ENCODE measurements at regions not wholly inside any gene's neighbourhood (a gene's known extent, or its start where the extent isn't known, plus 50 kb on each side); places are given as distances from the start of the nearest gene placed in this dataset.

GRCh38 chr10:9681655-9682054 lies 1336.0 kb upstream of the CELF2 start:
- Histone ChIP-seq H2AK9ac (replicated peaks; ENCODE audit: low read depth, low read length, poor library complexity) (no peak overlapping the region), H4K91ac (ENCODE audit: insufficient read depth, low read depth, low read length) (no peak overlapping the region), H3K9ac (ENCODE audit: low read depth, low read length) (no peak overlapping the region), H3K56ac (ENCODE audit: extremely low read depth, insufficient read depth, low read length) (no peak overlapping the region), H4K8ac (ENCODE audit: low read depth in 2 of 2, low read length in 2 of 2) (no peak overlapping the region), H3K4me1 (ENCODE audit: control insufficient read depth, insufficient read depth, low read length) (no peaks in the 10 kb centered on the region), H3K14ac (replicated peaks; ENCODE audit: low read depth, low read length) (no peak overlapping the region), H3K23ac (ENCODE audit: low read depth, low read length) (no peak overlapping the region), H2BK20ac (ENCODE audit: low read depth, low read length) (no peak overlapping the region), H3K4me3 (ENCODE audit: insufficient read depth, low read depth, low read length) (no peak overlapping the region), H3K27me3 (ENCODE audit: control insufficient read depth, insufficient read depth, low read length) (no peaks in the 10 kb centered on the region), H2BK5ac (ENCODE audit: low read depth, low read length, poor library complexity, severe bottlenecking) (no peak overlapping the region), H2AFZ (replicated peaks; ENCODE audit: low read length, poor library complexity) (no peak overlapping the region), H4K20me1 (ENCODE audit: insufficient read depth, low read length) (no peaks in the 10 kb centered on the region), H4K5ac (ENCODE audit: low read depth, low read length) (no peak overlapping the region), H3K36me3 (ENCODE audit: control insufficient read depth, insufficient read depth, low read length) (no peaks in the 10 kb centered on the region), H2BK120ac (ENCODE audit: low read depth, low read length) (no peak overlapping the region), H3K27ac (ENCODE audit: insufficient read depth, low read length) (no peak overlapping the region), H3K4me2 (ENCODE audit: low read depth, low read length) (no peak overlapping the region), H3K79me1 (ENCODE audit: low read depth in 1 of 2, low read length in 2 of 2) (no peaks in the 10 kb centered on the region), H3K9me1 (ENCODE audit: insufficient read depth, low read length) (no peaks in the 10 kb centered on the region), H2AK5ac (ENCODE audit: low read depth, low read length) (no peak overlapping the region), H3K9me3 (ENCODE audit: control insufficient read depth, insufficient read depth, low read length) (no peaks in the 10 kb centered on the region), H2BK15ac (ENCODE audit: low read depth, low read length) (no peak overlapping the region), H3K18ac (ENCODE audit: low read depth, low read length) (no peak overlapping the region), H3K4ac (ENCODE audit: low read depth, low read length) (no peak overlapping the region)
- in situ Hi-C loops (cut with MboI; ENCODE audit: low sequenced_read_pairs) (no loop called here), intact Hi-C loops (cut with micrococcal nuclease) (no loop called here), dilution Hi-C loops (cut with HindIII; ENCODE audit: low sequenced_read_pairs, unreplicated experiment) (no loop called here)
- ATAC-seq (ENCODE audit: low read depth) (no peak), DNase-seq (no peak)
- 80% methylated on average over 1 of the region's 2 CpGs; no CpG with 5 or more reads in 1 of the 2 experiments for WGBS, 2 experiments (ENCODE audit: extremely low coverage in 2 of 2, insufficient read length in 1 of 2)
- no peak for TF ChIP-seq RCOR1 (IDR thresholded peaks at IDR 0.05; ENCODE audit: insufficient replicate concordance, low read length)
- no peak for TF ChIP-seq MAFK (IDR thresholded peaks at IDR 0.05; ENCODE audit: low read depth, low read length)
- no peak for TF ChIP-seq RFX5 (IDR thresholded peaks at IDR 0.05; ENCODE audit: low read depth, low read length)
- TF ChIP-seq RAD21 (IDR thresholded peaks at IDR 0.05; ENCODE audit: low read length), result 0 out of 2 replicates have a peak, but pooled peaks have one; percentile 19
- 0 out of 2 replicates have a peak, but pooled peaks have one; percentile 11 for TF ChIP-seq SMC3 (IDR thresholded peaks at IDR 0.05; ENCODE audit: low read depth, low read length)
- TF ChIP-seq MXI1 (IDR thresholded peaks at IDR 0.05; ENCODE audit: borderline replicate concordance, low read depth, low read length), result no peak
- TF ChIP-seq CHD1 (IDR thresholded peaks at IDR 0.05; ENCODE audit: low read depth, low read length), result no peak
- no peak for TF ChIP-seq USF2 (IDR thresholded peaks at IDR 0.05; ENCODE audit: low read depth, low read length)
- TF ChIP-seq FOS (IDR thresholded peaks at IDR 0.05; ENCODE audit: low read depth, low read length), result no peak
- TF ChIP-seq CEBPB (IDR thresholded peaks at IDR 0.05; ENCODE audit: low read depth, low read length), result no peak
- no peak for TF ChIP-seq NFE2L2 (IDR thresholded peaks at IDR 0.05; ENCODE audit: low read depth, low read length)
- TF ChIP-seq MAZ (IDR thresholded peaks at IDR 0.05; ENCODE audit: borderline replicate concordance, low read depth, low read length), result no peak
- TF ChIP-seq, protein P1, sequence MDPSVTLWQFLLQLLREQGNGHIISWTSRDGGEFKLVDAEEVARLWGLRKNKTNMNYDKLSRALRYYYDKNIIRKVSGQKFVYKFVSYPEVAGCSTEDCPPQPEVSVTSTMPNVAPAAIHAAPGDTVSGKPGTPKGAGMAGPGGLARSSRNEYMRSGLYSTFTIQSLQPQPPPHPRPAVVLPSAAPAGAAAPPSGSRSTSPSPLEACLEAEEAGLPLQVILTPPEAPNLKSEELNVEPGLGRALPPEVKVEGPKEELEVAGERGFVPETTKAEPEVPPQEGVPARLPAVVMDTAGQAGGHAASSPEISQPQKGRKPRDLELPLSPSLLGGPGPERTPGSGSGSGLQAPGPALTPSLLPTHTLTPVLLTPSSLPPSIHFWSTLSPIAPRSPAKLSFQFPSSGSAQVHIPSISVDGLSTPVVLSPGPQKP (IDR thresholded peaks at IDR 0.05; ENCODE audit: borderline replicate concordance, low read depth, low read length), result no peak
- TF ChIP-seq, protein P2, sequence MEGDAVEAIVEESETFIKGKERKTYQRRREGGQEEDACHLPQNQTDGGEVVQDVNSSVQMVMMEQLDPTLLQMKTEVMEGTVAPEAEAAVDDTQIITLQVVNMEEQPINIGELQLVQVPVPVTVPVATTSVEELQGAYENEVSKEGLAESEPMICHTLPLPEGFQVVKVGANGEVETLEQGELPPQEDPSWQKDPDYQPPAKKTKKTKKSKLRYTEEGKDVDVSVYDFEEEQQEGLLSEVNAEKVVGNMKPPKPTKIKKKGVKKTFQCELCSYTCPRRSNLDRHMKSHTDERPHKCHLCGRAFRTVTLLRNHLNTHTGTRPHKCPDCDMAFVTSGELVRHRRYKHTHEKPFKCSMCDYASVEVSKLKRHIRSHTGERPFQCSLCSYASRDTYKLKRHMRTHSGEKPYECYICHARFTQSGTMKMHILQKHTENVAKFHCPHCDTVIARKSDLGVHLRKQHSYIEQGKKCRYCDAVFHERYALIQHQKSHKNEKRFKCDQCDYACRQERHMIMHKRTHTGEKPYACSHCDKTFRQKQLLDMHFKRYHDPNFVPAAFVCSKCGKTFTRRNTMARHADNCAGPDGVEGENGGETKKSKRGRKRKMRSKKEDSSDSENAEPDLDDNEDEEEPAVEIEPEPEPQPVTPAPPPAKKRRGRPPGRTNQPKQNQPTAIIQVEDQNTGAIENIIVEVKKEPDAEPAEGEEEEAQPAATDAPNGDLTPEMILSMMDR (conservative IDR thresholded peaks at IDR 0.05; ENCODE audit: low read depth, low read length), result 0 out of 2 replicates have a peak, but pooled peaks have one; percentile 13
- no peak for TF ChIP-seq BHLHE40 (IDR thresholded peaks at IDR 0.05; ENCODE audit: low read depth, low read length)
- no peak for TF ChIP-seq POLR2A (IDR thresholded peaks at IDR 0.05; ENCODE audit: low read depth, low read length)
- POLR2A ChIA-PET (ENCODE audit: unreplicated experiment), result no interaction called here
- CTCF ChIA-PET, result no interaction called here
- no TSS peak for BruUV-seq (replicated peaks)

Data from IMR-90 (cell line).